ENCODE measurements at regions not wholly inside any gene's neighbourhood (a gene's known extent, or its start where the extent isn't known, plus 50 kb on each side); places are given as distances from the start of the nearest gene placed in this dataset.

DNA sequence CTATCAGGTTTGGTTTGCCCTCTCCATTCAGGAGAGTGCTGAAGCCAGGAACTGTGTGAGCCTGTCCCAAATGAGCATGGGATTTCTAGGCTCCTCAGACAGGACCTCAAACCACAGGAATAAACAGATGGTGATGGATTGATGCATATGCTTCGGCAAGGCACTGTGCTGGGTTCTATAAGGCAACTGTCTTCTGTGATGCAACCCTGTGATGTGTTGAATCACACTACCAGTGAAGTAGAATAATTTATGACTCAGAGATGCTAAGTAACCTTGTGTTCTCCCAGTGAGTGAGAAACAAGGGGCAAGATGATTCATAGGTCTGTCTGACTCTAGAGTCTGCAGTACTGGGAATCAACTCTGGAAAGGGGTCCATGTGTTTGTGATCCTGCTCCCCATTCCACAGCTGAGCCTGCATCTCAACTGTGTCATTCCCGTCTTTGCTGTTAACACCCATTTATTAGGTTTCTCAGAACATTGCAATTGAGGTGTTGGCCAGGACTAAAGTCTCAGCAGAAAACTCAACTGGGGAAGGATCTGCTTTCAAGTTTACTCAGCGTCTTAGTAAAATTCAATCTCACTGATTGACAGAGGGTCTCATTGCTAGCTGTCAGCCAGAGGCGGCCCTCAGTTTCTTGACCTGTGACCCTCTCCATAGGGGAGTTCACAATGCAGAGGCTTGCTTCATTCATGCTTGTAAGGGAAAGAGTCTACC lies 510.1 kb upstream of the CFAP20DC start:
- DNase-seq (ENCODE audit: low read depth) = peak; percentile 98
- no peak overlapping the region for H3K4me3 ChIP-seq (ENCODE audit: low read depth, low read length)
- TF ChIP-seq, protein P1, sequence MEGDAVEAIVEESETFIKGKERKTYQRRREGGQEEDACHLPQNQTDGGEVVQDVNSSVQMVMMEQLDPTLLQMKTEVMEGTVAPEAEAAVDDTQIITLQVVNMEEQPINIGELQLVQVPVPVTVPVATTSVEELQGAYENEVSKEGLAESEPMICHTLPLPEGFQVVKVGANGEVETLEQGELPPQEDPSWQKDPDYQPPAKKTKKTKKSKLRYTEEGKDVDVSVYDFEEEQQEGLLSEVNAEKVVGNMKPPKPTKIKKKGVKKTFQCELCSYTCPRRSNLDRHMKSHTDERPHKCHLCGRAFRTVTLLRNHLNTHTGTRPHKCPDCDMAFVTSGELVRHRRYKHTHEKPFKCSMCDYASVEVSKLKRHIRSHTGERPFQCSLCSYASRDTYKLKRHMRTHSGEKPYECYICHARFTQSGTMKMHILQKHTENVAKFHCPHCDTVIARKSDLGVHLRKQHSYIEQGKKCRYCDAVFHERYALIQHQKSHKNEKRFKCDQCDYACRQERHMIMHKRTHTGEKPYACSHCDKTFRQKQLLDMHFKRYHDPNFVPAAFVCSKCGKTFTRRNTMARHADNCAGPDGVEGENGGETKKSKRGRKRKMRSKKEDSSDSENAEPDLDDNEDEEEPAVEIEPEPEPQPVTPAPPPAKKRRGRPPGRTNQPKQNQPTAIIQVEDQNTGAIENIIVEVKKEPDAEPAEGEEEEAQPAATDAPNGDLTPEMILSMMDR (conservative IDR thresholded peaks at IDR 0.05; ENCODE audit: low read depth, low read length) = no peak

DNA sequence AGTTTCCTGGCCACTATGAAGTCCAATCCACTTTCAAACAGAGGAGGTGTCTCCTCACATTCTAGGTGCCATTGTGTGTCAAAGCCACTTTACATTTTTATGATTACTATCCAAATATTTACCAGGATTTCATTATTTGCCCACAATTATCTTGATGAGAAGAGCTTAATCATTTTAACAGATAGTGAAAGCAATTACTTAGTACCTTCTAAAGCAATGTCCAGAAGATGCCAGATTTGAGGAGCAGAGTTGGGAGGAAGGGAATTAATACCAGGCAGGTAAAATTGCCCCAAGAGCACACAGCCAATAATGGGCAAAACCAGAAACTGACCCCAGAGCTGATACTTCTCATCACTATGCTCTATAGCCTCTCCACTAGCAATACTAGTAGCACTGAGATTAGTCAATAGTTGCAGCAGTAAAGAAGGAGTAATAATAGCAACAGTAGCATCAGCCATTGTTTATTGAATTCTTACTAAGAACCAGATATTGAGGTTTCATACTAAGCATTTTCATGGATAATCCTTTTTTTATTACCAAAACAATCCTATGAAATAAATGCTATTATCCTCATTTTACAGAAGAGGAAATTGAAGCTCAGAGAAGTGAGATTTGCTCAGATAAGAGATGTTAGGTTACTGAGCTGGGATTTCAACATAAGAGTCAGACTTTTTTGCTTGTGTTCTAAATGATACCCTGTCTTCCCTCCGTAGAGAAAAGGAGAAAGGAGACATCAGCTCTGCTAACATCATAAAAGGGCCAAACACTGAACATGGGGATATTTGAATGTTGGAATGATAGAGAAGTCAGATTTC lies 509.3 kb upstream of the CFAP20DC start:
- TF ChIP-seq, protein P1 (conservative IDR thresholded peaks at IDR 0.05; ENCODE audit: low read depth, low read length) = no peak
- peak; percentile 20 for DNase-seq (ENCODE audit: low read depth)
- no peak overlapping the region for H3K4me3 ChIP-seq (ENCODE audit: low read depth, low read length)

DNA sequence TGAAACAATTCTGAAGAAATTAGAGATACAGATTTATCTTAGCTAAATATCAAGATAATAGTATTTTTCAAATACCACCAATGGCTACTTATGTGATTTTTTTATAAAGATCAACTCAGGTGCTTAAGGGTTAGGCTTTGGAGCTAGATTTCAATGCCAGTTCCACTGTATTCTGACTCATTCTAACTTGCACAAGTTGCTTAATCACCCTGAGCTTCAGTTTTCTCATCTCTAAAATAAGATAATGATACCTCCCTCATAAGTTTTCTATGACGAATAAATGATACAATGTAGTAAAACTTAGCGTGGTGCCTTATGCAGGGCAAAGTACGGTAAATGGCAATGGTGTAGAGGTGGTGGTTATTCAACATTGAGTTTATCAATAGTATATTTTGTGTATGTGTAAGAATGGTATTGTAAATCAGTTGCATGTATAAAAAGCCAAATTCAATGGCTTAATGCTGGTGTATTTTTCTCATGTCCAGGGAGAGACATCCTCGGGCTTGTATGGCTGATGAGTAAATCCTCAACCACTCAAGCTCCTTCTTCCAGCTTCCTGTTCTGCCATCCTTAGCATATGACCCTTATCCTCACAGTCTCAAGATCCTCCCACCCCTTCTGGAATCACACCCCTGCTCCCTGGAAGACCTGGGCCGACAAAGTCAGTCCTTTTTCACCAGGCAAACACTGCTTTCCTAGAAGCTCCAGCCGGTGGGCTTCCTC lies 505.9 kb upstream of the CFAP20DC start:
- DNase-seq (ENCODE audit: low read depth) = peak; percentile 60
- H3K4me3 ChIP-seq (ENCODE audit: low read depth, low read length) = no peak overlapping the region
- TF ChIP-seq, protein P1 (conservative IDR thresholded peaks at IDR 0.05; ENCODE audit: low read depth, low read length) = no peak

DNA sequence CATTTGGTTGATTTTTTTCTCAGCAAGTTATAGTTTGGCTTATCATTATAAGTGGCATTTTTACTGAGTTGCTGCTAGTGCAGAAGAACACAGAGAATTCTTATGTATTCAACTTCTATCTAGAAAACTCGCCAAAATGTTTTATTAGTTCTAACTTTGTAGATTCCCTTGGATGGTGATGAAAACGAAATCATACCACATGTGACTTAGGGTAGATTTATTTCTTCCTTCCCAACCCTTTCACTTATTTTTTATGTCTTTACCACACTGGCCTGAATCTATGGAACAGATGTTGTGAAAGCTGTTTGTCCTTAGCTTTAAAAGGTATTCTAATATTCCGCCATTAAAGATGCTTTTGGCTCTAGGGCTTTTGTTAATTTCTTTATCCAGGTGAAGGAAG lies 503.3 kb upstream of the CFAP20DC start:
- no peak overlapping the region for H3K4me3 ChIP-seq (ENCODE audit: low read depth, low read length)
- DNase-seq (ENCODE audit: low read depth) = no peak
- TF ChIP-seq, protein P1 (conservative IDR thresholded peaks at IDR 0.05; ENCODE audit: low read depth, low read length) = no peak

DNA sequence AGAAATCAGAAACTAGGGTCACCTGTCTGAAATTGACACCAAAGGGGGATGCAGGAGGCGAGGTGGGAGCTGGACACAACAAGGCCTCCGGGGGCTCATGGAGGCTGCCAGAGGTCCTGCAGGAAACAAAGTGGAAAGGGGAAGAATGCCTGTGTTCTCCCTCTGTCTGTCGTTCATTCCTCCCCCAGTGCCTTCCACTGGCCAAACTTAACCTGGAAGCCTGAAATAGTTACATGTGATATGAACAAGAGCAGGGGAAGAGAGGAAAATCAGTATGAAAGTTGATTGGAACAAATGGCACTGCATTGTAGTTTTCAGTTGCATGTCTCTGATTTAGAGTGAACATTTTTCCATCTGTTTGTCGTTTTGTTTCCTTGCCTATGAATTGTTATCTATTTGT lies 502.0 kb upstream of the CFAP20DC start:
- TF ChIP-seq, protein P1 (conservative IDR thresholded peaks at IDR 0.05; ENCODE audit: low read depth, low read length) = no peak
- no peak overlapping the region for H3K4me3 ChIP-seq (ENCODE audit: low read depth, low read length)
- DNase-seq (ENCODE audit: low read depth) = no peak

DNA sequence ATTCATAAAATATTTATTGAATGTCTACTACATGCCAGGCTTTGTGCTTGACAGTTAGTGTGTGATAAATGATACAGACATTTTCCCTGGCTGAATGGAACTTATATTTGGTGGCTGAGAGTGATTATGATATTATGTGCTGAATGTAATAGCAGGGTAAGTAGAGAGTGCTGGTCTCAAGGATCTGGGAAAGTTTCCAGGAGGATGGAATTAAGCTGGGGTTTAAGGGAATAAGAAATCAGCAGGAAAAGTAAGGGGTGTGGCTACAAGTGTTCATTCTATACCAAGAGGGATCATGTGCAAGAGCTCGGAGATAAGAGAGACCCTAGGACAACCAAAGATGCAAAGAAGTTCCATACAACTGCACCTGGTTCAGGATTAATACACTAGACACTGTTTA lies 500.1 kb upstream of the CFAP20DC start:
- no peak overlapping the region for H3K4me3 ChIP-seq (ENCODE audit: low read depth, low read length)
- TF ChIP-seq, protein P1 (conservative IDR thresholded peaks at IDR 0.05; ENCODE audit: low read depth, low read length) = no peak
- DNase-seq (ENCODE audit: low read depth) = no peak

Measured in choroid plexus epithelial cell (primary cell).